RCC 7860 (cell line): ENCODE measurements at regions not wholly inside any gene's neighbourhood (a gene's known extent, or its start where the extent isn't known, plus 50 kb on each side); places are given as distances from the start of the nearest gene placed in this dataset.

Experiments used
- DNase-seq: peaks from one replicate; pipeline ENCODE4 v3.0.0-alpha.2; 2015; ENCODE audit warnings: low spot score
- FAIRE-seq: peaks from 2 replicates; lab custom pipeline; 2012; peaks lifted over from hg19 to GRCh38; lab: Jason Lieb, UNC

DNA sequence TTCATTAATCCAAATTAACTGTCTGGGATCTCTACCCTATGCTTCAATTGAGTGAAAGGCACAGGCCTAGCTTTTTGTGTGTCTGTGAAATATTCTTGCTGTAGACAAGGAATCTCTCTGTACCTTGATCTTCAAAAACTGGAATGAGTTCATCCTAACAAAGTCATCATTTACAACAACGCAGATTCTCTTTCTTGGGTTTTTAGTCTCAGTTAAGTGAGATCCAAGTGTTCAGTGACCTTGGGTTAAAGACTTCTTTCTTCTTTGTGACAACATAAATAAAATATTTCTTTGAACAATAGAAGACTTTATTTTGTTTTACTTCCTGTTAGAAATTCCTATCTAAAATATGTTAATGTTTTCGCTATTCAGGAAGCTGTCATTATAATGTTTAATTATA, 192.2 kb upstream of the LMNTD1 start:
- FAIRE-seq = peak; percentile 26
- DNase-seq = no peak

DNA sequence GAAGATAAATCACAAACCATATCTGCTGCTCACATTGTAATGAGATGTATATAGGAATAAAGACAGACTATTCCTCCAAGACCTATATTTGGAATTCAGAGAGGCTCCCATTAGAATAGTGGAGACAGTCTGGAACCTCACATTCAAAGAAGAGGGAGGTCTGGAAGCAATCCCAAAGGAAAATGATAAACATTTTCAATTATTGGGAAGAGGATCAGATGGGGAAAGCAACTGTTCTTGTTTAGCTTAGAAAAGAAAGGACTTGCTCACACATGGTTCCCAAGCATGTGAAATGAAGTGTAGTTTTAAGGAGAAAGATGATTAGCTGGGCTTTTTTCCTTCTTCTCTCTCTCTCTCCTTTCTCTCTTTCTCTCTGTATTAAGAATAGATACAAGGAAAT, 193.0 kb upstream of the LMNTD1 start:
- no peak for DNase-seq
- no peak for FAIRE-seq

DNA sequence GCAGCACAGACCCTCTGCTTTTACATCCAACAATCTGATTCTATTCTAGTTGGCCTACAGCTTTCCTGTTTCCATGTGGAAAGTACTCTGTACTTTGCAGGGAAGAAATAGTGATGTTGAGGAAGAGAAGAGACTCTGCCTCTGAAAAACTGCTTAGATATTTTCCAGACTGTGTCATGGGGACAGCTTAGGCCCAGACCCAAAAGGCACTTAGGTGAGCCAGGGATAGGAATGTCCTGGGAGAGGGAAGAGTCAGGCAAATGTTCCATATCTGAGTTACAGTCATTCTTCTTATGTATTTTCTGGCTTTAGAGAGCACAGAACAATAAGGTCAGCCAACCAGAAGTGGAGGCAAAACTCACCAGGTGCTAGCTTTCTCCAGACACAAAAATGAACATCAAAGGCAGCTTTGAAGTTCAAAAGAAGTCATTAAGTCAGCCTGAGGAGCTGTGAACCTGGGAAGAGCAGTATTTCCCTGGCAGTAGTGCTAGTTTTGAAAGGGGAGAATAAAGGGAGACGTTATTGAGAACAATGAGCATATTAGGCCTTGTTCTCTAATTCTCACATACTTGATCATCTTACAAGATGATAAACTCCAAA, 199.7 kb upstream of the LMNTD1 start:
- FAIRE-seq = no peak
- DNase-seq = no peak

DNA sequence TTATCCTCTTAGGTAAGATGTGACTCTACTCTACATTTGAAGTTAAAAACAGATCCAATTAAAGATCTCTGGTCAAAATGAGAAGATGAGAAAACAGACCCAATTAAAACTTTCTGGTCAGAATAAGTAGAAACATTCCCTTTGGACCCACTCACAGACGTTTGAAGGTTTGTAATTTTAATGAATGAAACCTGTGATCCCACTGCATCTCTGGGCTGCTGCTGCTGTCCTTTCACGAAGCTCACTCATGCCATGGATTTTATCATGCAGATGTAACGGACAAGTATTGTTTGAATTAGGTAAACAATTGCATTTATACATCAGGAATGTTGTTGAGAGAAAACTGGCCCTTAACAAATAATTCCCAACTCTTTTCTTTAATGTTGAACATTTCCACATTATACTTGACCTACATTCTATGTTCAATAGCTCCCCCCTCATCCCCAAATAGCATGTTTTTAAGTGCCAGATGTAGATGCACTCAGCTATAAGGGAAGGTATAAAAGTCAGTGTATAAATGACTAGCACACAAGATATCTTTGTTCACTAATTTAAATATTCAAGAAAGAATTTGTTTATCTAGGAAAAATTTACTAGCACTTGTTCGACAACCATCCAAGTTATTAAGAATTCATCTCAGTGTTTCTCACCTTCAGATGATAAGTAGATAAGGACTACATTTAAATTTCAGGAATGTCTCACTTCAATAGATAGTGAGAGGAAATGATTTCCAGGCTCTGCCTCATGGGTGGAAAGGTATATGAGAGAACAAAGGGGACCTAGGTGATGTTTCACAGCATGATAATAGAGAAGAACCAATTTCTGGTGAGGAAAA, 202.3 kb upstream of the LMNTD1 start:
- DNase-seq (no peak), FAIRE-seq (no peak)

DNA sequence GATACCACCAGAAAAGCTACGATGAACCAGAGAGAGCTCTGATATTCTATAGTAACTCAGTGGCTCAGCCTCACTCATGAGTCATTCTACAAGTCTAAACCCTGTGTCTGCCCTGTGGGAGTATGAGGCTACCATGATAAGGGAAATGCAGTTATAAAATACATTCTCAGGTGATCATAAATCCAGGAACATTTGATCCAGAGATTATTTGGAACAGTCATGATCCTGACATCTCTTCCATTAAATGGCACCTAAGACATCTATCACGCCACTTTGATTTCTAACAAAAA, 202.6 kb upstream of the RASSF8 start:
- DNase-seq (no peak), FAIRE-seq (no peak)

DNA sequence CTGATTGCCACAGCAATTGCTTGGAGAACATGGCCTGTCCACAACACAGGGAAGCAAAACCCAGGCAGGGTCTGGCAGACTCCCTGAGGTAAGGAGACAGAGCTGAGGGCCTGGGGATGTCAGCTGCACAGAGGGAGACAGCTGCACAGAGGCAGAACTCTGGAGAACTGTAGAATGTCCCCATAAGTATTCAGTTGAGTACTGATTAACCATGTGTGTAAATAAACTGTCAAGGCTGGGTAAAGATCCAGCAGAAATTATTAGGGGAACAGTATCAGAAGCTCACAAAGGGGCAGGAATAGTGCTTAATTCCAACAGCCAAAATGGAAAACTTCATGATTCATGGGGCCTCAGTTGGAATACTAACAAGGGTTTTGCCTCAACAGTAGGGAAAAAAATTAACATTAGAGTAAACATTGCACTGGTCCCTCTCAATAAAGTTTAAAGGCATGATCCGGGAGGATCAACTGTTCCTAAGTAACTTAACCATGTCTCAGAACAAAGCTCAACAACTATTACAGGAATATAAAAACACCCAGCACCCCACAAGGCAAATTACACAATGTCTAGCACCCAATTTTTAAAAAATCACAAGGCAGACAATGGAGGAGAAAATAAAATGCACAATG, 201.3 kb upstream of the RASSF8 start:
- no peak for DNase-seq
- FAIRE-seq = no peak

DNA sequence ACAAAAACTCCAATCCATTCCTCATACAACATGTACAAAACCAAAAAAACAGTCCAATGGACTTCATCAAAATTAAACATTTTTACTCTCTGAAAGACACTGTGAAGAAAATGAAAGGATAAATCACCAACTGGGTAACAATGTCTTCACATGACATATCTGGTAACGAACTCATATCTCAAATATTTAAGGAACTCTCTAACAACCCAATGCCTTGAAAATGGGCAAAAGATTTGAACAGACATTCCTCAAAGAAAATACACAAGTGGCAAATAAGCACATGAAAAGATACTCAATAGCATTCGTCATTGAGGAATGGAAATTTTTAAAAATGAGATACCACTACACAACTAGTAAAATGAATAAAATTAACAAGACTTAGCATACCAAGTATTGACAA, 198.7 kb upstream of the RASSF8 start:
- DNase-seq (no peak), FAIRE-seq (no peak)

DNA sequence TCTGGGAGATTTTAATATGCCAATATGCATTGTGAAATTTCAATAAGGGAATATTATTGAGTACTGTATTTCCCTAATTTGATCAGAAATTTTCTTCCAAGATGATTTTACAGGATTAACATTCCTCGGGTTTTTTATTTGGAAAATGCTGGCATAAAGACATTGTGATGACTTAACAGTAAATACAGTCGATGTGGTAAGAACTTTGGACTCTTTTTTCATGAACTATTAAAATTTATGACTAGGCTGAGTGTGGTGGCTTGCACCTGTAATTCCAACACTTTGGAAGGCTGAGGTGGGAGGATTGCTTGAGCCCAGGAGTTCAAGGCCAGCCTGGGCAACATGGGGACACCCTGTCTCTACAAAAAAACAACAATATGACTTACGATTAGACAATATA, 197.1 kb upstream of the RASSF8 start:
- FAIRE-seq (no peak), DNase-seq (no peak)

DNA sequence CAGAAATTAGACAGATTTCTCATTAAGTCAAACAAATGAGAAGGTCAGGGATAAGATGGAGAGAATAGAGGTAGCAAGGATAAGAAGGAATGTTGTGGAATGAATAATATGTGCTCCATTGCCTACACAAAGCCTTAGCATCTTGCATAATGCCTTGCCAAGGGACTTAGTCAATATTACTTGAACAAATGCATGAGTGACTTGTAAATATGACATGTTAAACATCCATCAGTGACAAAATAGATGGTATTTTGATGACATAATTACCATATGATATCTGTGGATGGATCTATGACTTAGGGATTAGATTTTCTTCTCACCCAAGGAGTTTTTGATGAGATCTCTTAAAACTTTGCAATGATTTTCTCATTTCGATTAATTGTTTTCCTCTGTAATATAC, 194.1 kb upstream of the RASSF8 start:
- DNase-seq (no peak), FAIRE-seq (no peak)

DNA sequence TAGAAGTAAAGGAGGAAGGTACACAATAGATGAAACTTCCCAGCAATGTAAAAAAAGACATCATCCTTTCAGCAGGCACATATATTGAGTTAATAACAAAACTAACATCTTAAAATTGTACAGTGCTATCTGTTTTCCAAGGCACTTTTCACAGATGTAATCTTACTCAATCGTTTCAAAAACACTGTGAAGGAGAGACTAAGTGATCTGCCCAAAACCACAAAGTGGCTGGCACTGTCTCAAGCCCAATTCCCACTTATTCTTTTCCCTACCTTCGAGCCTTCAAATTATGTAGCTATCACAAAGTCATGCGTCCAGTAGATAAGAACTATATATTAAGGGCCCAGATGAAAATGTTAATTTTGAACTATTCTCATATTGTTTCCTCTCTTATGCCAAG, 193.6 kb upstream of the RASSF8 start:
- peak; percentile 76 for FAIRE-seq

DNA sequence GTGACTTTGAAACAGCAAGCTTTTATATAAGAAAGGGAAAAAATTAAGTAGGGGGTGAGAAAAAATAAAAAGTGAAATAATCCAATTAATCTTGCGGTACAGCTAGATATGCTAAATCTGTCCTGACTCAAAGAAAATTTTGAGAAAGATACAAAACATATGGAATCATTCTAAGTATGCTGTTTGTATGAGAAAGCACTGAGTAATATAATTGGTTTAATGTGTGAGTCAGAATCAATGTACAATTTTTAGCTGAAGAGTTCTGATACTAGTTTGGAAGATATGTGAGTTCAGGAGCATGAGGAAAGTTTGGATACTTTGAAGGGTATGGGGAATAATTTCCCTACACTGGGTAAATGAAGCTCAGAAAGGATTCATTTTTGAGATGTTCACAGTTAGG, 190.9 kb upstream of the RASSF8 start:
- DNase-seq = no peak
- no peak for FAIRE-seq

More for the DNA sequence above, 193.6 kb upstream of the RASSF8 start:
- DNase-seq = no peak

DNA sequence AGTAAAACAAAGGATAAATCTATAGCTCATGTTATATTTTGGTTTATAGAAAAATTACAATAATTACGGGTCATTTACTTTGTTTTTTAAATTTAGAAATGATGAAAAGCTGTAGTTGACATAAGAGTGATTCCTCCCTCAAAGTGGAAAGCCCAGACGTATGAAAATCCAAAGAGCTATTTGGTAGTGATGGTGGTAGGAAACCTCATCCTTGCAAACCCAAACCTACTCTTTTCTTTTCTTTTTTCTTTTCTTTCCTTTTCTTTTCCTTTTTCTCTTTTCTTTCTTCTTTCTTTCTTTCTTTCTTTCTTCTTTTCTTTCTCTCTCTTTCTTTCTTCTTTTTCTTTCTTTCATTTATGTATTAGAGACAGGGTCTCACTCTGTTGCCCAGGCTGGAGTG, 190.3 kb upstream of the RASSF8 start:
- DNase-seq = no peak
- FAIRE-seq = no peak

DNA sequence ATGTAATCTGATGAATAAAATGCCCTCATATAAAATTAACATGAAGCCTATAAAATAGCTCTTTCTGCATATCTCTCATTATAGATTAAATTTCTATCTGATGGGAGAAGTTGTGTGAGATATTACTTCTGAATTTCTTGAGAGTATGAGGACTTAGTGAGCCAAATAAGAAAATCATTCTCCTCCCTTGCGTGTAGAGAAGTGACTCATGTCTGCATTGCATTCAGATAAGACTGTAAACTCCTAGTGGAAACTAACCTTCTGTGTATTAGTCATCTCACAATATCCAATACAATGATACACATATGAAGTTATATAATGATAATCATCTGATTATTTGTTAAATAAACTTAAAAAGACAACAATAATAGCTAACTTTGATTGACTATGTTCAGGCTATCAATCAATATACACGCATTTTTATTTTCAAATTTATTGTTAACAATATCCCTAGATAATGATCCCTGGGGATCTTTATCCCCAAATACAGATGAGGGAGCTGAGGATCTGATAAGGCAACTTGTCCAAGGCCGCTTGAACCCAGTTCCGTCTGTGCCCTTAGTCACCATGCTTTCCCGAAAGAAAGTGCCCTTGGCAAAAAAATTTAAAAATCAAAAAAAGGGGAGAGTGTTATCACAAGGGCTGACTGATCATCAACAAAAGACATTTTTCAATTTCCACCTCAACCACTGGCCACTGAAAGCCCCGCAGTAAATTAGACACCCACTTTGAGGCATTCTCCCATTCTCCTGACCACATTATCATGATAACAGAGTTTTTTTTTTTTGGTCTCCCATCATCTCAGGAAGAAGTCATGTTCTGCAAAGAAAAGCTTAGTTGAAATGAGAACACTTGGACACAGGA, 189.2 kb upstream of the RASSF8 start:
- DNase-seq = peak; percentile 54
- FAIRE-seq = peak; percentile 84

DNA sequence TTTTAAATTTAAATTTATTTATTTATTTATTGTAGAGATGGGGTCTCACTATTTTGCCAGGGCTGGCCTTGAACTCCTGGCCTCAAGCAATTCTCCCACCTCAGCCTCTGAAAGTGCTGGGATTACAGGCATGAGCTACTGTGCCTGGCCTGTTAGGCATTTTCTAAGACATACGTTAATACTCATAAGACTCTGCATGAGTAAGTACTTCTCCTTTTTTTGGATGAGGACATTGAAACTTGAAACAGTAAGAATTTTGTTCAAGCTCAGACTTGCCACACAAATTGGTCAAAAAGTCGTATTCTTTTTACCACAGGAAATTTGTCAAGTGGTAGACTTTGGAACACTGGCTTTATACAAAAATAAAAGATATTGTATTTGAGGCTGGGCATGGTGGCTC, 187.4 kb upstream of the RASSF8 start:
- DNase-seq (no peak), FAIRE-seq (no peak)

DNA sequence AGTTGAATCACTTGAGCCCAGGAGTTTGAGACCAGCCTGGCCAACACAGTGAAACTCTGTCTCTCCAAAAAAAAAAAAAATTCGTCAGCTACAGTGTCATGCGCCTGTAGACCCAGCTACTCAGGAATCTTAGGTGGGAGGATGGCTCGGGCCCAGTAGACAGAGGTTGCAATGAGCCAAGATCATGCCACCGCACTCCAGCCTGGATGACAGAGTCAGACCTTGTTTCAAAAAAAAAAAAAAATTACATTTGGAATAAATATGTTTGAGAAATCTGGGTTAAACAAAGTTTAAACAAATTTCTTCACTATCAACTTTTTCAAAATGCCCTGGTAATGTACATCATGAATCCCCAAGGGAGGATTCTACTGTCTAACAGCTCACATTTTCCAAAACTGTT, 187.0 kb upstream of the RASSF8 start:
- FAIRE-seq (no peak), DNase-seq (no peak)

DNA sequence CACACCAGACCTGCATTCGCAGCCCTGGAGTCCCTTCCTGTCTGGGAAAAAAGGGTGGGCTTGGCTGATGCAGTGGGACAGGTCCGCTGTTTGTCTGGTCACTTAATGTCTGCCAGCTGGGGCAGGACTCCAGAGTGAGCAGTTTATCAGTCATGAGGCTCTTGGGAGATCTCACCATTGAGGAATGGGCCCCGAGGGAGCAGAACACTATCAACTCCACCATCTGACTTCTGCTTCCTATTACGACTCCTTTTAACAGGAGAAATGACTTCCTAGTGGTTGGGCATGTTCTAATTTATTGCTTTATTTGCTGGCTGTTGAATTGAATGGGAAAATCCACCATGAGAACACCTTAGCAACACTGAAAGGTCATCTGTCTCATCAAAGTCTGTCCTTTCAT, 182.5 kb upstream of the RASSF8 start:
- FAIRE-seq (no peak), DNase-seq (no peak)

DNA sequence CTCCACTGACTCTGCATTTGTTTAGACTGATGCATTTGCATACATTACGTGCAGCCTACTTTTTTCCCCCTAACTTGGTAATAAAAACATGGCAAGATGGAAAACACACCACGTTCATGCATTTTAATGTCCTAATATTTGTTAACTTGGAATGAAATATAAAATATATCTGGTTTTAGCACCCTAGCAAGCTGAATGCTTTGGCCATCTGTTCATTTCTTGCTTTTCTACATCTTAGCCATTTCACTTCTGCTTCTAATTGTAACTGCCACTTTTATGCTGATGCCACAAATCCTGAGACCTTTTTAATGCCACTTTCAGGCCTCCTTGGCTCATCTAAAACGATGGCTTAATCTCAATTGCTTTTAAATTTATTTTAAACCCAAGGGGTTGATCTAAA, 177.7 kb upstream of the RASSF8 start:
- no peak for FAIRE-seq

DNA sequence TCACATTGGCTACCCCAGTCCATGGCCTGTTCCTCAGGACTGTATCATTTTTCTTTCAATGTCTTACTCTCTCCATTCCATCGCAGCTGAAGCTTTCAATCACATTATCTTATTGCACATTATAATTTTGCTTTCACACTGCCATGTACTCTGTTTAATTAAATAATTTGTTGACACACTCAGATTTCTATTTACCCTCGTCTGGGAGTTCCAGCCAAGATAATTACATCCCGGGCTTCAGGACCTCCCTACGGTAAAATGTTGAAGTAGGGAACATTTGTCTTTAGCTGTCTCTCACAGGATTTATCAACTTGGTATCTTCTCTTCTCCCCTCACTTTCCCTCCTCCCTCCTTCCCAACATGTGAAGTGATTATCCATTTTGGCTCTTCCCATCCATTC, 177.2 kb upstream of the RASSF8 start:
- DNase-seq (no peak), FAIRE-seq (no peak)

More for the DNA sequence above, 177.7 kb upstream of the RASSF8 start:
- DNase-seq = no peak

DNA sequence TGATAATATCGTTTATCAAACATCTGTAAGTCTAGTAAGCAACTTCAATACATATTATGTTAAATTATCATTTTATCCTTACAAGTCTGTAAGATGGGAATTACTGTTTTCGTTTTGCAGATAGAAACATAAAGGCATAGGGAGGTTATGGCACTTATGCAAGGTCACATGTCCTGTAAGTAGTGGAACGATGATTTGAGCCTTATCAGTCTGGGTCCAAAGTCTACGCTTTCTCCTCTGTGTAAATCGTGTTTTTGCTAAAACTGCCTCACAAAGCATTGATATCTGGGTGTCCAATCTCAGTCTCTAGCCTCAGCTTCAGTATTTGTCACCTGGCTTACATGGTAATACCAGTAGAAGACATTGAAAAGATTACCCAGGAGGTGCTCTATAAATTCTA, 174.9 kb upstream of the RASSF8 start:
- FAIRE-seq (no peak), DNase-seq (no peak)

DNA sequence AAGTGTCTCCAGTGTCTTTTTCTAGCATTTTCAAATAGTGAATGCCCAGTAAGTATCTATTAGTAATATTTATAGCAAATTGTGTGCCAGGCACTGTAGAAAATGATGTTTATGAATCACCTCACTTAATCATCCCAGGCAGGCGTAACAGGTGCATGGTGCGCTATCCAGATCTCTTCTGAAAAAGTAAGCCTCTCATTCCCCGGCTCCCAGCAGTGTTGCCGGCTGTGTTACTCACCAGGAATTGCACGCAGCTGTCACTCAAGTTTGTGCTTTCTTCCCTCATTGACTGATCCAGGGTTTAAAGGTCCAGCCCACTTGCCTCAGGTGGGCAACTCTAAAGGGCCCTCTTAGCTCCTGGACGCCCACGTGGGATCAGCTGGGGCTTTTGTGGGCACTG, 173.8 kb upstream of the RASSF8 start:
- no peak for FAIRE-seq

DNA sequence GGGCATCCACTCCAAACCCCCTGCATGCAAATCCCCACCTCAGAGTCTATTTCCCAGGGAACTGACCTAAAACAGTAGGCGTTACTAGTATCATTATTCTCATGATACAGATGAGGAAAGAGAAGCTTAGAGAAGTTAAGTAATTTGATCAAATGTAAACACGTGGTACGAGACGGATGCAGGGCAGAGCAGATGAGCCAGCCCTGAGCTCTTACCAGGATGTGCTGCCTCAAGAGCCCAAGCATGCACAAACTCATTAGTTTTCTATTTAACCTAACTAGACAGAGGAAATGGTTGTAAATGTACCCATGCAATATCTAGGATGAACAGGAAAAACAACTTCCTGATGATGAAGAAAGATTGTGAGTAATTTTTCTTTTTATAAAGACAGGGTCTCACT, 173.3 kb upstream of the RASSF8 start:
- FAIRE-seq (no peak), DNase-seq (no peak)

More for the DNA sequence above, 173.8 kb upstream of the RASSF8 start:
- no peak for DNase-seq
